K562 (cell line): ENCODE measurements at regions not wholly inside any gene's neighbourhood (a gene's known extent, or its start where the extent isn't known, plus 50 kb on each side); places are given as distances from the start of the nearest gene placed in this dataset.

Source experiments
- ATAC-seq: fragments of 200-7000 bp; cut with Tn5 transposase; 3 replicates; pipeline ENCODE4 v1.9.1; 2020; ENCODE audit warnings: moderate library complexity
- BruUV-seq: library from RNA; stranded (reverse); fragments of 400-500 nt; replicated peaks from 2 replicates; lab custom pipeline; 2021; lab: Mats Ljungman, UMichigan
- CTCF ChIA-PET: fragments of 300-600 bp; formaldehyde crosslinking; extraction: SDS; loops from one replicate; lab custom pipeline; 2021; ENCODE audit warnings: low intra/inter-chr PET ratio; lab: Yijun Ruan, JAX
- POLR2A ChIA-PET: fragments of 300-600, 350-650 bp; sonication (Branson Sonifier 250); formaldehyde crosslinking; extraction: SDS; loops from one replicate; lab custom pipeline; 2021; ENCODE audit warnings: antibody characterized with exemption, inconsistent platforms; lab: Yijun Ruan, JAX
- DNase-seq, 4 experiments: peaks; one replicate each; pipeline versions ENCODE4 v3.0.0 to v3.0.0-alpha.2; 2011 to 2018; ENCODE audit warnings: low spot score in 3 of 4, mixed read lengths in 3 of 4; ENCODE audit errors: extremely low read depth in 1 of 4
- FAIRE-seq: peaks from 2 replicates; lab custom pipeline; 2011; peaks lifted over from hg19 to GRCh38; lab: Jason Lieb, UNC
- H2AFZ ChIP-seq: 2 replicates; pipeline ENCODE4 v1.6.0; 2011; ENCODE audit warnings: low read depth, low read length, control low read depth, inconsistent platforms
- H3K27ac ChIP-seq: fragments of 200-600 bp; 3 replicates; pipeline ENCODE4 v1.8.0; 2011; ENCODE audit warnings: low read depth, mild to moderate bottlenecking, control low read depth, inconsistent platforms, low read length, moderate library complexity, mixed read lengths; ENCODE audit errors: extremely low read depth
- H3K27me3 ChIP-seq, 2 experiments: fragments of 300-600 bp in 1 of 2; 2 replicates in 1 of 2; 3 replicates in 1 of 2; pipeline versions ENCODE4 v1.6.0 to v1.8.0; 2011; ENCODE audit warnings: inconsistent platforms in 2 of 2, low read length in 2 of 2, mild to moderate bottlenecking in 1 of 2, mixed read lengths in 1 of 2, moderate library complexity in 1 of 2; ENCODE audit not compliant: control insufficient read depth in 2 of 2, insufficient read depth in 2 of 2
- H3K36me3 ChIP-seq: fragments of 300-600 bp; 3 replicates; pipeline ENCODE4 v1.8.0; 2011; ENCODE audit warnings: mild to moderate bottlenecking, low read length, inconsistent platforms; ENCODE audit not compliant: control insufficient read depth, insufficient read depth
- H3K4me1 ChIP-seq, 2 experiments: fragments of 200-600 bp in 1 of 2; replicated peaks in 1 of 2; 2 replicates in 1 of 2; 3 replicates in 1 of 2; pipeline versions ENCODE4 v1.5.1 to v1.8.0; 2011; ENCODE audit warnings: inconsistent platforms in 2 of 2, low read length in 2 of 2, mild to moderate bottlenecking in 1 of 2, mixed read lengths in 1 of 2, moderate library complexity in 1 of 2; ENCODE audit not compliant: control insufficient read depth in 2 of 2, insufficient read depth in 2 of 2
- H3K4me2 ChIP-seq: 2 replicates; pipeline ENCODE4 v1.6.1; 2011; ENCODE audit warnings: low read length, control low read depth, inconsistent platforms, mixed read lengths; ENCODE audit not compliant: insufficient read depth
- H3K4me3 ChIP-seq: fragments of 200-600 bp; sonication (generic), shearing (Covaris generic); 2 replicates; pipeline ENCODE4 v1.5.1; 2016; ENCODE audit warnings: control low read depth, inconsistent platforms
- H3K79me2 ChIP-seq: fragments of 200-600 bp; 3 replicates; pipeline ENCODE4 v1.8.0; 2011; ENCODE audit warnings: low read length, inconsistent platforms; ENCODE audit not compliant: control insufficient read depth, insufficient read depth
- H3K9ac ChIP-seq, 2 experiments: 2 replicates each; pipeline versions ENCODE4 v1.6.0 to v1.6.1; 2011; ENCODE audit warnings: low read depth in 2 of 2, low read length in 2 of 2, control low read depth in 1 of 2, inconsistent platforms in 1 of 2, mild to moderate bottlenecking in 1 of 2, mixed read lengths in 1 of 2; ENCODE audit not compliant: insufficient read depth in 1 of 2
- H3K9me1 ChIP-seq: one replicate; pipeline ENCODE4 v1.6.0; 2011; ENCODE audit warnings: inconsistent platforms, mild to moderate bottlenecking, low read length, moderate library complexity; ENCODE audit not compliant: control insufficient read depth, insufficient read depth
- H3K9me3 ChIP-seq: replicated peaks from 2 replicates; pipeline ENCODE4 v1.5.1; 2011; ENCODE audit warnings: low read depth, low read length, inconsistent platforms; ENCODE audit not compliant: control insufficient read depth, insufficient read depth
- H4K20me1 ChIP-seq: replicated peaks from 2 replicates; pipeline ENCODE4 v1.6.1; 2011; ENCODE audit warnings: low read length, inconsistent platforms, mixed read lengths; ENCODE audit not compliant: control insufficient read depth, insufficient read depth
- CEBPB ChIP-seq: fragments of 450-650 bp; IDR thresholded peaks from 2 replicates; pipeline ENCODE4 v1.6.1; 2016; ENCODE audit warnings: missing genetic modification characterization, missing compliant biosample characterization
- CREB1 ChIP-seq, 2 experiments: sonication (generic) in 1 of 2; formaldehyde crosslinking in 1 of 2; IDR thresholded peaks; 2 replicates each; pipeline versions ENCODE4 v1.6.1 to v1.8.0; 2012 to 2022; ENCODE audit warnings: inconsistent platforms in 1 of 2, mild to moderate bottlenecking in 1 of 2, missing genetic modification reagents in 1 of 2, moderate library complexity in 1 of 2
- ESRRB ChIP-seq: fragments of 250-450 bp; sonication (Bioruptor Pico); IDR thresholded peaks from 2 replicates; pipeline ENCODE4 v1.5.0; 2020; ENCODE audit warnings: mild to moderate bottlenecking, moderate library complexity, borderline replicate concordance
- HNRNPLL ChIP-seq: fragments of 200-400 bp; formaldehyde crosslinking; IDR thresholded peaks from 2 replicates; pipeline ENCODE4 v1.6.1; 2017; ENCODE audit warnings: low read length, low read depth, mild to moderate bottlenecking; ENCODE audit not compliant: poor library complexity, severe bottlenecking
- POU5F1 ChIP-seq: fragments of 150-350 bp; IDR thresholded peaks from 2 replicates; pipeline ENCODE4 v1.6.1; 2014; ENCODE audit warnings: borderline replicate concordance, low read length, low read depth, mild to moderate bottlenecking; ENCODE audit not compliant: partially characterized antibody
- RAD51 ChIP-seq: fragments of 450-650 bp; IDR thresholded peaks from 2 replicates; pipeline ENCODE4 v1.7.1; 2016; ENCODE audit warnings: low read depth, mild to moderate bottlenecking, borderline replicate concordance
- SLC30A9 ChIP-seq: fragments of 250-450 bp; sonication (Bioruptor Pico); IDR thresholded peaks from 2 replicates; pipeline ENCODE4 v1.8.0; 2022; ENCODE audit warnings: mild to moderate bottlenecking, moderate library complexity
- SRSF9 ChIP-seq: fragments of 200-400 bp; formaldehyde crosslinking; IDR thresholded peaks from 2 replicates; pipeline ENCODE4 v1.6.1; 2017; ENCODE audit warnings: low read depth, low read length, borderline replicate concordance
- TAF7 ChIP-seq: fragments of 450-650 bp; IDR thresholded peaks from 2 replicates; pipeline ENCODE4 v1.6.1; 2016; ENCODE audit warnings: missing genetic modification characterization, missing compliant biosample characterization
- ZFP91 ChIP-seq: sonication (generic); formaldehyde crosslinking; IDR thresholded peaks from 2 replicates; pipeline ENCODE4 v1.8.0; 2022; ENCODE audit warnings: mild to moderate bottlenecking, missing genetic modification reagents
- ZNF561 ChIP-seq: fragments of 450-650 bp; formaldehyde crosslinking; conservative IDR thresholded peaks from 2 replicates; pipeline ENCODE4 v1.4.0; 2020; ENCODE audit warnings: mild to moderate bottlenecking, moderate library complexity
- WGBS: fragments of 100-300 bp; shearing (Covaris generic); methylation state at CpG from one replicate; pipeline ENCODE4 v1.1.6; 2016; ENCODE audit warnings: low coverage, mixed read lengths; ENCODE audit not compliant: insufficient coverage; ENCODE audit errors: missing lambda C conversion rate; 5-methylcytosine and 5-hydroxymethylcytosine counted together
- in situ Hi-C: fragments of 300-500 bp; cut with MboI; formaldehyde crosslinking; loops from 4 replicates; pipeline ENCODE4 v1.15.0; 2018; ENCODE audit warnings: inconsistent platforms, mixed read lengths
- intact Hi-C: fragments of 100-400 bp; cut with micrococcal nuclease; formaldehyde crosslinking; loops from 2 replicates; pipeline ENCODE4 v1.14.2; 2022
- TF ChIP-seq, protein P1 (sequence below): fragments of 450-650 bp; conservative IDR thresholded peaks from 2 replicates; pipeline ENCODE4 v1.6.1; 2016; ENCODE audit warnings: missing genetic modification characterization, low read depth, mild to moderate bottlenecking, control low read depth, missing compliant biosample characterization
- TF ChIP-seq, protein P2 (sequence below): sonication (generic); formaldehyde crosslinking; IDR thresholded peaks from 2 replicates; pipeline ENCODE4 v1.8.1; 2023; ENCODE audit warnings: mild to moderate bottlenecking, missing genetic modification reagents, moderate library complexity
- TF ChIP-seq, protein P3 (sequence below): sonication (generic); formaldehyde crosslinking; IDR thresholded peaks from 2 replicates; pipeline ENCODE4 v1.8.0; 2022; ENCODE audit warnings: missing genetic modification reagents, mild to moderate bottlenecking, borderline replicate concordance
- TF ChIP-seq, protein P4 (sequence below): fragments of 450-650 bp; IDR thresholded peaks from 2 replicates; pipeline ENCODE4 v1.6.1; 2016; ENCODE audit warnings: missing biosample characterization, missing genetic modification characterization
- TF ChIP-seq, protein P5 (sequence below): fragments of 250-450 bp; sonication (Bioruptor Pico); IDR thresholded peaks from 2 replicates; pipeline ENCODE4 v1.9.0; 2021; ENCODE audit warnings: mild to moderate bottlenecking

DNA sequence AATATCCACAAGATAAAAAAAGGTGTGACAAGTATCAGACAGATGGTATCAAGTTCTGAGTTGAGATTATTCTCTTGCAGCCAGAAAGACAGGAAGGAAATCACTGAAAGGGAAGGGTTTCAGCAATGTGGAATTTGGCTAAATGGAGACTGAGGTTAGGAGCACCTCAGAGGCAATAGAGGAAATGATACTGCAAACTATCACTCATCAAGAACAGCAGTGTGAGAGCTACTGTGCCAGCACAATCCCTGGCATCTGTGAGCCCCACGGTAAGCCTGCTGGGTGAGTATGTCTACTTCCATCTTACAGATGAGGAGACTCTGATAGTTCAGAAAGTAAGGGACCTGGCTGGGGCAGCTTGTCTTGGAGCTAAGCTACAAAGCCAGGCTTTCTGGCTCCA lies 162.0 kb downstream of the SALL1 start:
- CTCF ChIA-PET, result no interaction called here
- no peak for FAIRE-seq
- peaks cover 0 to 17% of the 10 kb centered on the region in 2 experiments; a peak in 3 of 5 replicates for H3K27me3 ChIP-seq
- no peaks in the 10 kb centered on the region for H3K4me1 ChIP-seq
- H3K27ac ChIP-seq, result no peak overlapping the region
- BruUV-seq, result no TSS peak
- no peaks in the 10 kb centered on the region for H3K79me2 ChIP-seq
- no peak overlapping the region for H3K4me3 ChIP-seq
- DNase-seq, result no peak
- H4K20me1 ChIP-seq, result no peaks in the 10 kb centered on the region
- H3K9ac ChIP-seq, result no peak overlapping the region
- no peaks in the 10 kb centered on the region for H3K9me1 ChIP-seq
- no peak overlapping the region for H3K4me2 ChIP-seq
- POLR2A ChIA-PET, result no interaction called here
- no peaks in the 10 kb centered on the region for H3K36me3 ChIP-seq
- 0% methylated on average over 1 of the region's 1 CpG for WGBS
- intact Hi-C loops, result no loop called here
- H3K9me3 ChIP-seq, result no peaks in the 10 kb centered on the region
- H2AFZ ChIP-seq, result no peak overlapping the region
- TF ChIP-seq SLC30A9 (CRISPR knock-in tag) (no peak), CREB1 (IDR thresholded peaks at IDR 0.05) (no peak), CREB1 (CRISPR knock-in tag; IDR thresholded peaks at IDR 0.05) (no peak), ESRRB (CRISPR knock-in tag) (no peak), ZFP91 (CRISPR knock-in tag) (no peak), SRSF9 (no peak), RAD51 (no peak), TAF7 (tag) (no peak), ZNF561 (CRISPR knock-in tag) (no peak), CEBPB (no peak), POU5F1 (no peak), HNRNPLL (no peak)
- TF ChIP-seq, protein P1, sequence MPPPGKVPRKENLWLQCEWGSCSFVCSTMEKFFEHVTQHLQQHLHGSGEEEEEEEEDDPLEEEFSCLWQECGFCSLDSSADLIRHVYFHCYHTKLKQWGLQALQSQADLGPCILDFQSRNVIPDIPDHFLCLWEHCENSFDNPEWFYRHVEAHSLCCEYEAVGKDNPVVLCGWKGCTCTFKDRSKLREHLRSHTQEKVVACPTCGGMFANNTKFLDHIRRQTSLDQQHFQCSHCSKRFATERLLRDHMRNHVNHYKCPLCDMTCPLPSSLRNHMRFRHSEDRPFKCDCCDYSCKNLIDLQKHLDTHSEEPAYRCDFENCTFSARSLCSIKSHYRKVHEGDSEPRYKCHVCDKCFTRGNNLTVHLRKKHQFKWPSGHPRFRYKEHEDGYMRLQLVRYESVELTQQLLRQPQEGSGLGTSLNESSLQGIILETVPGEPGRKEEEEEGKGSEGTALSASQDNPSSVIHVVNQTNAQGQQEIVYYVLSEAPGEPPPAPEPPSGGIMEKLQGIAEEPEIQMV (tag), result no peak
- TF ChIP-seq, protein P2, sequence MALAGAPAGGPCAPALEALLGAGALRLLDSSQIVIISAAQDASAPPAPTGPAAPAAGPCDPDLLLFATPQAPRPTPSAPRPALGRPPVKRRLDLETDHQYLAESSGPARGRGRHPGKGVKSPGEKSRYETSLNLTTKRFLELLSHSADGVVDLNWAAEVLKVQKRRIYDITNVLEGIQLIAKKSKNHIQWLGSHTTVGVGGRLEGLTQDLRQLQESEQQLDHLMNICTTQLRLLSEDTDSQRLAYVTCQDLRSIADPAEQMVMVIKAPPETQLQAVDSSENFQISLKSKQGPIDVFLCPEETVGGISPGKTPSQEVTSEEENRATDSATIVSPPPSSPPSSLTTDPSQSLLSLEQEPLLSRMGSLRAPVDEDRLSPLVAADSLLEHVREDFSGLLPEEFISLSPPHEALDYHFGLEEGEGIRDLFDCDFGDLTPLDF (CRISPR knock-in tag), result no peak
- TF ChIP-seq, protein P3, sequence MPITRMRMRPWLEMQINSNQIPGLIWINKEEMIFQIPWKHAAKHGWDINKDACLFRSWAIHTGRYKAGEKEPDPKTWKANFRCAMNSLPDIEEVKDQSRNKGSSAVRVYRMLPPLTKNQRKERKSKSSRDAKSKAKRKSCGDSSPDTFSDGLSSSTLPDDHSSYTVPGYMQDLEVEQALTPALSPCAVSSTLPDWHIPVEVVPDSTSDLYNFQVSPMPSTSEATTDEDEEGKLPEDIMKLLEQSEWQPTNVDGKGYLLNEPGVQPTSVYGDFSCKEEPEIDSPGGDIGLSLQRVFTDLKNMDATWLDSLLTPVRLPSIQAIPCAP (CRISPR knock-in tag), result no peak
- TF ChIP-seq, protein P4, sequence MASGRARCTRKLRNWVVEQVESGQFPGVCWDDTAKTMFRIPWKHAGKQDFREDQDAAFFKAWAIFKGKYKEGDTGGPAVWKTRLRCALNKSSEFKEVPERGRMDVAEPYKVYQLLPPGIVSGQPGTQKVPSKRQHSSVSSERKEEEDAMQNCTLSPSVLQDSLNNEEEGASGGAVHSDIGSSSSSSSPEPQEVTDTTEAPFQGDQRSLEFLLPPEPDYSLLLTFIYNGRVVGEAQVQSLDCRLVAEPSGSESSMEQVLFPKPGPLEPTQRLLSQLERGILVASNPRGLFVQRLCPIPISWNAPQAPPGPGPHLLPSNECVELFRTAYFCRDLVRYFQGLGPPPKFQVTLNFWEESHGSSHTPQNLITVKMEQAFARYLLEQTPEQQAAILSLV (tag), result no peak
- TF ChIP-seq, protein P5, sequence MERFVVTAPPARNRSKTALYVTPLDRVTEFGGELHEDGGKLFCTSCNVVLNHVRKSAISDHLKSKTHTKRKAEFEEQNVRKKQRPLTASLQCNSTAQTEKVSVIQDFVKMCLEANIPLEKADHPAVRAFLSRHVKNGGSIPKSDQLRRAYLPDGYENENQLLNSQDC (CRISPR knock-in tag), result no peak
- in situ Hi-C loops, result no loop called here
- no peak for ATAC-seq
